Mesodermal cell (in vitro differentiated cells): ENCODE measurements at regions not wholly inside any gene's neighbourhood (a gene's known extent, or its start where the extent isn't known, plus 50 kb on each side); places are given as distances from the start of the nearest gene placed in this dataset.

Experiments
- H3K27ac ChIP-seq: 2 replicates; pipeline ENCODE4 v1.7.0; 2013; ENCODE audit warnings: mild to moderate bottlenecking, low read depth, low read length, moderate library complexity; ENCODE audit not compliant: severe bottlenecking
- H3K36me3 ChIP-seq: 2 replicates; pipeline ENCODE4 v1.7.1; 2013; ENCODE audit warnings: mild to moderate bottlenecking, low read length, moderate library complexity; ENCODE audit not compliant: control insufficient read depth, insufficient read depth
- H3K4me1 ChIP-seq: one replicate; pipeline ENCODE4 v1.7.1; 2013; ENCODE audit warnings: mild to moderate bottlenecking, low read length; ENCODE audit not compliant: insufficient read depth, control insufficient read depth, poor library complexity, severe bottlenecking
- H3K4me3 ChIP-seq: 2 replicates; pipeline ENCODE4 v1.7.0; 2013; ENCODE audit warnings: low read length, control low read depth, mild to moderate bottlenecking; ENCODE audit not compliant: insufficient read depth, poor library complexity, severe bottlenecking; ENCODE audit errors: extremely low read depth
- H3K9me3 ChIP-seq: 2 replicates; pipeline ENCODE4 v1.7.1; 2013; ENCODE audit warnings: mild to moderate bottlenecking, low read length, moderate library complexity; ENCODE audit not compliant: control insufficient read depth
- WGBS, 2 experiments: methylation state at CpG; one replicate each; pipeline ENCODE4 v1.1.5; 2013; ENCODE audit warnings: missing lambda C conversion rate in 2 of 2; ENCODE audit not compliant: insufficient coverage in 2 of 2; 5-methylcytosine and 5-hydroxymethylcytosine counted together

DNA sequence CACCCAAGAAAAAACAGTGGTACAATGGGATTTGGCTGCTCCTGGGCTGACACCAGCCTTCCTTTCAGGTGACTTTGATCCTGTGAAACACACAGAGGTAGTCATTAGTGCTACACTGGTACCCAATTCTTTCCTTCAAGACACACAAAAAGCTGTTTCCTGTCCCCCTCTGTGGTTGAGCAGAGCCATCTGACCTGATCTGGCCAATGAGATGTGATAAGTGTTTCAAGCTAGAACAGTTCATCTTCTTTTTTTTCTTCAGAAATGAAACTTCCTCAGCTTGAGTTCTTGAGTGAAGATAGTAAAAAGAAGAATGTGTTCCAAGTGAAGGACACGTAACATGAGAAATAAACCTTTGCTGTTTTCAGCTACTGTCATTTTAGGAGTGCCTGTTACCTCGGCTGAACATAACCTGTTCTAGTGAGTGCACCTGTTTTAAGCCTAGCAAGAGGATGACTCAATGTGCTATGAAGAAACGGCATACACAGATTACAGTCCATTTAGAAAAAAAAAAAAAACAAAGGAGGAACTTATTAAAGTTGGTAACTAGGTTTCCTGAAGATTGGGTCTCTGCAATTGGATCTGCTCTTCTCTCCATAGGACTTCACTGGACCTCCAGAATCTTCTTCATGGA lies 287.8 kb downstream of the GAS1 start:
- H3K9me3 ChIP-seq, result no peaks in the 10 kb centered on the region
- 67 to 82% methylated on average over 2 of the region's 3 CpGs for WGBS, 2 experiments
- H3K27ac ChIP-seq, result no peak overlapping the region
- H3K4me3 ChIP-seq, result no peak overlapping the region
- peaks cover 5% of the 10 kb centered on the region for H3K4me1 ChIP-seq
- no peaks in the 10 kb centered on the region for H3K36me3 ChIP-seq

DNA sequence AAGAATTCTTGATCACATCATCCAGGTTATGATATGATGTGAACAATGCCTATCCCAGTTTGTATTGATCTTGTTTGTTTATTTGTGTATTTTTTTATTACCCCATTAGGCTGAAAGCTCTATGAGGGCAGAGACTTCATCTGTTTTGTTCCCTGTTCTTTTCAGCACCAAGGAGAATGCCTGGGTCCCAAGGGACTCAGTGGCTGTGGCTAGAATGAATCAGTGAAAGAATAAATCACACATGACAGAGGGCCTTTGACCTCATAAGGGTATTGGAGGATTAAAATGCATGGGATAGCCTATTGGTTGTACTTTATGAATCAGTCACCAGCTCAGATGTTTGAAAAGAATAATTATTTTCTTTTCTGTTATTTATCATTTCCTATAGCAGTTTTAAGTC lies 292.2 kb downstream of the GAS1 start:
- Histone ChIP-seq H3K36me3 (no peaks in the 10 kb centered on the region), H3K9me3 (no peaks in the 10 kb centered on the region), H3K4me1 (peaks cover 3% of the 10 kb centered on the region), H3K27ac (no peak overlapping the region), H3K4me3 (no peak overlapping the region)

DNA sequence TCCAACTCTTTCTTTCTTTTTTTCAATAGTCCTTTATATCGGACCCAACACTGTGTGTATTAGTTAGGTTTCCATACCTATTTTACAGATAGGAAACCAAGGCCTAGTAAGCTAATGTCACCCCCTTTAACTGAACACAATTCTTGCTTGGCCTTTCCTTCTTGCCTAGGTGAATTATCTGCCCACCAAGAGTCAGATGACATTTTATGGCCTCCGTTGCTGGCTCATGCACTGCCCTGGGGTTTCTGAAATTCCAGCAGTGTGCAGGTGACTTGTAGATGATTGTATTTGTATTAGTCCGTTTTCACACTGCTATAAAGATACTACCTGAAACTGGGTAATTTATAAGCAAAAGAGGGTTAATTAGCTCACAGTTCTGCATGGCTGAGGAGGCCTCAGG lies 293.8 kb downstream of the GAS1 start:
- Histone ChIP-seq H3K9me3 (no peaks in the 10 kb centered on the region), H3K36me3 (no peaks in the 10 kb centered on the region), H3K4me1 (no peaks in the 10 kb centered on the region), H3K27ac (no peak overlapping the region), H3K4me3 (no peak overlapping the region)
- no CpG with 5 or more reads among the region's 3 CpGs for WGBS, 2 experiments

DNA sequence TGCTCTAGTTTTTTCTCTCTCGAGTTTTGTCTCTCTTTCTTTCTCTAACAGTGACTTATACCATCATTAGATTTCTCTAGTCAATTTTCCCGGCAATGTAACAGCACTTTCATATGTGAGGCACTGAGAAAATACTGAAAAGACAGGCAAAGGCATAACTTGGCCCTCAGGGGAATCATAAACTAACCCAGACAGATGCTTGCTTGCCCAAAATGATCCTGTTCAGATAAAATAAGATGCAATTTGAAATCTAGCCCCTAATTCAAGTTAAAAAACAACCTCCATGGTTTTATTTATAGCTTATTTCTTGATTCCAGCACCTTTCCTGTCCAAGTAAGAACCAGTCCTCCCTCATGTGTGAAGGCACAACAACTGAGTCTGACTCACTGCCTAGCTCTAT lies 294.6 kb downstream of the GAS1 start:
- Histone ChIP-seq H3K27ac (no peak overlapping the region), H3K9me3 (no peaks in the 10 kb centered on the region), H3K36me3 (no peaks in the 10 kb centered on the region), H3K4me3 (no peak overlapping the region), H3K4me1 (no peaks in the 10 kb centered on the region)
- WGBS, 2 experiments, result 75% methylated on average over 1 of the region's 2 CpGs; no CpG with 5 or more reads in 1 of the 2 experiments

DNA sequence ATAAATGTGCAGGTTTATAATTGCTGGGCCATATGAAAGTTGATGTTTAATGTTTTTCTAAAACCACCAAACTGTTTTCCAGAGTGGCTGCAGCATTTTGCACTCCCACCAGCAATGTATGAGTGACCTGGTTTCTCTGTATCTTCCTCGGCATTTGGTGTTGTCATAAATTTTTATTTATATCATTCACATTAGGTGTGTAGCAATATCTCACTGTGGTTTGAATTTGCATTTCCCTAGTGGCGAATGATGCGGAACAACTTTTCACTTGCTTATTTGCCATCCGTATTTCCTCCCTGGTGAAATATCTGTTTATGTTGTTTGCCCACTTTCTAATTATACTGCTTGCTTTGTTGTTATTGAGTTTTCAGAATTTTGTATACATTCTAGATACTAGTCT lies 295.7 kb upstream of the TUT7 start:
- Histone ChIP-seq H3K9me3 (no peaks in the 10 kb centered on the region), H3K36me3 (no peaks in the 10 kb centered on the region), H3K4me1 (no peaks in the 10 kb centered on the region), H3K27ac (no peak overlapping the region), H3K4me3 (no peak overlapping the region)
- WGBS, 2 experiments, result no CpG with 5 or more reads among the region's 4 CpGs

DNA sequence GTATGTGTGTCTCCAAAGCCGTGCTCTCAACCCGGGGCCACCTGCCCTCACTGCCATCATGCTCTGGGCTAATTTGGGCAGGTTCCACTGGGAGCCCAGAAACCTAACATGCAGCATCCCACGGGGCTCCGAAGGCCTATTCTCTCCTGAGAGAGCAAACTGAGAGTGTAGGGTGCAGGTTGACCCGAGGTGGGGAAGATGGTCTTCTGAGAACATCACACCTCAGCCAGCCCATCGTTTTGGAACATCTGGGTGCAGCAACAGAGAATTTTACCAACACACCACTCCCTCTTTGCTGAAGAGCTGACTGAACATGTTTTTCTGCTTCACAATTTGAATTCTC lies 294.6 kb upstream of the TUT7 start:
- Histone ChIP-seq H3K36me3 (no peaks in the 10 kb centered on the region), H3K4me1 (no peaks in the 10 kb centered on the region), H3K27ac (no peak overlapping the region), H3K9me3 (no peaks in the 10 kb centered on the region), H3K4me3 (no peak overlapping the region)
- WGBS, 2 experiments, result 74 to 75% methylated on average over 2 to 4 of the region's 6 CpGs

DNA sequence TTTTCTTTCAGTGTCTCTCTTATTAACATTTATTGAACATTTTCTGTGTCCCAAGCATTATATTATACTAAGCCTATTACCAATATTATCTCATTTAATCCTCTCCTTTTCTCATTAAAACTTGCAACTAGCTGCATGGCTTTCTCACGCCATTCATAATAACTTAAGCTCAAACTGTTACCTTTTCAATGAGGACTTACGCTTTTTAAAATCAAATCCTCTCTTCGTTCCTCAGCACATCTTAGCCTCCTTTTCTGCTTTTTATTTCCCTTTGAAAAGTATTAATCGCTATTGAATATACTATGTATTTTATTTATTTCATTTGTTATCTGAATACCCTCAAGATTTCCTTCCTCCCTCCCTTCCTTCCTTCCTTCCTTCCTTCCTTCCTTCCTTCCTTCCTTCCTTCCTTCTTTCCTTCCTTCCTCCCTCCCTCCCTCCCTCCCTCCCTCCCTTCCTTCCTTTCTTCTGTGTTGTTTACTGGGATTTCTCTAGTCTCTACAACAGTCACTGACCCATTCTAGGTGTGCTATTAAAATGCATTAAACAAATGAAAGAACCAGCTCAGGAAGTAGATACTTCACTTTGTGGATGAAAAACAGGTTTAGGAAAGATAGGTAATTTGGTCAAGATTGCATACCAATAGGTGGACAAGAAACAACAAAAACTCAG lies 294.1 kb upstream of the TUT7 start:
- Histone ChIP-seq H3K4me3 (no peak overlapping the region), H3K27ac (no peak overlapping the region), H3K9me3 (no peaks in the 10 kb centered on the region), H3K36me3 (no peaks in the 10 kb centered on the region), H3K4me1 (no peaks in the 10 kb centered on the region)
- 97 to 100% methylated on average over 2 of the region's 4 CpGs for WGBS, 2 experiments

DNA sequence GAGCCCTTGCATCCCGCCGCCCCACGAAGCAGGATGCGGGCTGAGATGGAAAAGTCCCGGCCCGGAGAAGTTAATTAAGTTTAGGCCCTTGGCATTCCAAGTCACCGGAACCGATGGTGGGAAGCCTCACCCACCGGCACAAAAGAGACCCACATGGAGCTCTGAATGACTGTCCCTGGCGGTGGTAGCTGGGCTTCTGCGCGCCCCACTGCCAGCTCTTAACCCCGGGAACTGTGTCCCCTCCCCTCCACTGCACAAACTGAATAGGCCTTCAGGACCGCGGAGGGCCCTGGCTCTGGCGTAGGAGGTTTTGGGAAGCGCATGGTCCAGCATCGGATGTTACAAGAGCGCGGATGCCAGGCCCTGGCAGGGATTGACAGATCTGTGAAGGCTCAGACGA lies 291.1 kb upstream of the TUT7 start:
- WGBS, 2 experiments, result 92 to 95% methylated on average over 15 to 20 of the region's 21 CpGs
- H3K27ac ChIP-seq, result no peak overlapping the region
- no peak overlapping the region for H3K4me3 ChIP-seq
- H3K9me3 ChIP-seq, result no peaks in the 10 kb centered on the region
- no peaks in the 10 kb centered on the region for H3K4me1 ChIP-seq
- H3K36me3 ChIP-seq, result no peaks in the 10 kb centered on the region

DNA sequence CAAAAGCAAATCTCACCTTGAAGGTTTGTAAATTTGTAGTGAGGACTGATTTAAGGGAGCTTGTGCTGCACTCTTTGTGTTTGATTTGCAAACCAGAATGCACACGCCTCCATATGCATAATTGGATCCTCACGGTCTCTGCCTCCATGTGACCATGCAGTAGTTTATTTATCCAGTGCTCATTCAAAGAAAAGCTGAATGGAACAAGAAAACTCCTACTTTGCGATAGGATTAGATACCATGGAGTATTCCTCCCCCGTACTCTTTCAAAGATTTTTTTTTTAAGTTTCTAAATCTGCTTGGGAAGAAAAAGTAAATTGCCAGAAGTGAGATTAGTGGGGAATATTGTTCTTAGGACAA lies 290.4 kb upstream of the TUT7 start:
- Histone ChIP-seq H3K36me3 (no peaks in the 10 kb centered on the region), H3K4me3 (no peak overlapping the region), H3K9me3 (no peaks in the 10 kb centered on the region), H3K27ac (no peak overlapping the region), H3K4me1 (no peaks in the 10 kb centered on the region)
- 82 to 89% methylated on average over 3 of the region's 4 CpGs for WGBS, 2 experiments

DNA sequence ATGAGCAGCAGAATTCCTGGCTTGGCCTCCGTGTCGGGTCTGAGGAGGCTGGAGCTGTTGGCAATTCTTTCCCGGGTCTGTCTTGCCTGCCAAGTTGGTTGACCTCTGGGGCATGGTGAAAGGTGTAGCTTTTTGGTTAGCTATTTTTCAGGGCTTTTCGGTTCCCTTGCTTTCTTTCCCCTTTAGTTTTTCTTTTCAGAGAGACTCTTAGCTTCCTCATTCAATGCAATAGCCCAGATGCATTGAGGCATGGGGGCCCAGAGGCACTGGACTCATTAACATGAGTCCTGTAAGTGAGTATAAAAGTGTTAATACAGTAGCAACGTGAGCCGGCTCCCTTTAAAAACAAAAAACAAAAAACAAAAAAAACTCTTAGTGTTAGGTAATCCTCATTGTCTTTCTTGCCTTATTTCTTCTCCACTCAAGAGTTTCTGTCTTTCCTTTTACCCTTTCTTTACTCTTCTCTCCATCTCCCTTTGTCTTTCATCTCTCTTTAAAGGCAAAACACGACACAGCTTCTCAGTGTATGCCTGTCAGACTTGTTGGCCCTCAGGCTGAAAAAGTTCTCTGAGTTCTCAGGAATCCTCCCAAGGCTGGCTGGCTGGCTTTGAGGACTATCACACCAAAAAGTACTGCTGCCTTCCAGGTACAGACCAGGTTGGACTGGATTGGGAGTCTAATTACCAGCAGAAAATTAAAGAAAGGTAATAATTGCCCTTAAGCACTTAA lies 289.9 kb upstream of the TUT7 start:
- Histone ChIP-seq H3K27ac (no peak overlapping the region), H3K4me1 (no peaks in the 10 kb centered on the region), H3K9me3 (no peaks in the 10 kb centered on the region), H3K4me3 (no peak overlapping the region), H3K36me3 (no peaks in the 10 kb centered on the region)
- 22 to 80% methylated on average over 1 to 4 of the region's 7 CpGs for WGBS, 2 experiments

DNA sequence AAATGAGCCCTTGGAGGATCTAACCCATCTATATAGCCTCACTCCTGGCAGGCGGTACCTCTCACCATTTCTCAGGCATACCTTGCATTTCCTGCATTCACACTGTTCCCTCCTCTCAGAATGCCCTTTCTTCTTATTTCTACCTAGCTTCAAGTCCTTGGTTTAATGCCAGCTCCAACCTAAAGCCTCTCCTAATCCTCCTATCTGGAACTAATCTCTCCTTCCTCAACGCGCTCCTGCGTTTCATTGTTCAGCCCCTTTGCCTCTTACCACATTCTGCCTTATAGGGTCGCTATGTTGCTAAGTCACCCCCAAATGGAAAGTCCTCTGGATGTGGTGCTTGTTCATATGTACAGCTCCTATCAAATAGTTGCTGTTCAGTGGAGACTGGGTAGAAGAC lies 288.5 kb upstream of the TUT7 start:
- 90 to 97% methylated on average over 2 to 4 of the region's 5 CpGs for WGBS, 2 experiments
- H3K4me1 ChIP-seq, result no peaks in the 10 kb centered on the region
- no peaks in the 10 kb centered on the region for H3K36me3 ChIP-seq
- no peaks in the 10 kb centered on the region for H3K9me3 ChIP-seq
- no peak overlapping the region for H3K27ac ChIP-seq
- H3K4me3 ChIP-seq, result no peak overlapping the region
